ENCODE measurements at regions not wholly inside any gene's neighbourhood (a gene's known extent, or its start where the extent isn't known, plus 50 kb on each side); places are given as distances from the start of the nearest gene placed in this dataset.

GRCh38 chr22:22811016-22812009 is 76.3 kb upstream of the IGLL5 start:
- Histone ChIP-seq H4K5ac (ENCODE audit: insufficient read length, low read depth, low read length) (no peak overlapping the region), H3K4ac (ENCODE audit: low read depth, low read length) (no peak overlapping the region), H2BK120ac (ENCODE audit: low read depth, low read length, poor library complexity, severe bottlenecking) (no peak overlapping the region), H2AK5ac (ENCODE audit: insufficient read length, low read length) (no peak overlapping the region), H3K14ac (ENCODE audit: insufficient read depth, low read length) (no peak overlapping the region; the same call in 1 of the 2 replicates), H4K20me1 (ENCODE audit: control insufficient read depth, insufficient read depth, insufficient read length) (no peaks in the 10 kb centered on the region), H3K23ac (ENCODE audit: insufficient read length, low read depth, low read length) (no peak overlapping the region), H3K27ac (ENCODE audit: insufficient read length, low read depth, low read length) (no peak overlapping the region), H3K18ac (ENCODE audit: insufficient read length, low read depth, low read length) (no peak overlapping the region), H3K79me1 (ENCODE audit: insufficient read depth, low read depth, low read length, poor library complexity, severe bottlenecking) (no peaks in the 10 kb centered on the region), H2BK20ac (ENCODE audit: low read depth, low read length, poor library complexity, severe bottlenecking) (no peak overlapping the region), H3K56ac (ENCODE audit: insufficient read length, low read depth, low read length) (no peak overlapping the region), H3K4me2 (ENCODE audit: insufficient read depth, insufficient read length, low read length) (no peak overlapping the region), H2BK12ac (ENCODE audit: insufficient read length, low read depth, low read length) (no peak overlapping the region), H3T11ph (ENCODE audit: low read length) (no peak overlapping the region), H2BK5ac (ENCODE audit: insufficient read length, low read length) (no peak overlapping the region), H3K27me3 (ENCODE audit: insufficient read depth, low read length) (peaks cover 5% of the 10 kb centered on the region; the same call in 1 of the 2 replicates), H3K9ac (ENCODE audit: extremely low read depth, insufficient read length, low read length) (no peak overlapping the region), H4K91ac (ENCODE audit: insufficient read length, low read depth, low read length) (no peak overlapping the region), H2AFZ (ENCODE audit: low read length) (no peak overlapping the region), H3K9me3 (ENCODE audit: control insufficient read depth, low read depth, low read length) (no peaks in the 10 kb centered on the region), H4K8ac (replicated peaks; ENCODE audit: insufficient read length, low read depth, low read length) (no peak overlapping the region), H3K23me2 (ENCODE audit: insufficient read length, low read depth, low read length, poor library complexity, severe bottlenecking) (no peaks in the 10 kb centered on the region), H3K79me2 (ENCODE audit: insufficient read depth, low read length) (no peaks in the 10 kb centered on the region), H3K4me1 (ENCODE audit: insufficient read depth, low read length) (no peaks in the 10 kb centered on the region), H2BK15ac (ENCODE audit: low read depth, low read length) (no peak overlapping the region)
- H3K27ac Mint-ChIP-seq: no peak overlapping the region; a peak in 1 of 7 replicates
- peaks cover 97% of the 10 kb centered on the region for H3K27me3 Mint-ChIP-seq (ENCODE audit: low read depth)
- TF ChIP-seq CTCF (conservative IDR thresholded peaks at IDR 0.05): no peak
- no peak for DNase-seq
- no CpG with 5 or more reads among the region's 8 CpGs for WGBS (ENCODE audit: extremely low coverage, insufficient read length, low lambda C conversion rate)
- H3K4me3 Mint-ChIP-seq: no peak overlapping the region
- H3K36me3 Mint-ChIP-seq (ENCODE audit: insufficient read depth in 1 of 3, low read depth in 3 of 3): no peaks in the 10 kb centered on the region; a peak in 1 of 7 replicates
- H3K4me1 Mint-ChIP-seq: no peaks in the 10 kb centered on the region
- no peaks in the 10 kb centered on the region for H3K9me3 Mint-ChIP-seq
